ENCODE measurements at regions not wholly inside any gene's neighbourhood (a gene's known extent, or its start where the extent isn't known, plus 50 kb on each side); places are given as distances from the start of the nearest gene placed in this dataset.

DNA sequence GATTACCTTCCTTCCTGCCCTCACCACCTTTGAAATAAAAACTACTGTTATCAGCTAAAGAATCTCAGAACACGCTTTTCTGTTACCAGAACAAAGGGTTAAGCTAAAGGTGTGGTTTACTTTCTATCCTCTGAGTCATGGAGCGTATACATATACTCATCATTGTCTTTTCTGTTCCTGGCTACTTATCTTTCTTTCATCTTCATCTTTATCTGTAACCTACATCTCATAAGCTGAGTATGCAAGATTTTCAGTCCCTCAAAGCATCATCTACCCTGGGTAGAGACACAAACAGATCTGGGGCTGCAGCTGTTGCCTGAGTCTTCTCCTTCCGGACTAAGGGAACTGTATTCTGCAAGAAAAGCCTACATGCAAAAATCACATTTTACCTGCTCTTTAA, 75.6 kb downstream of the LMO4 start:
- DNase-seq (ENCODE audit: low spot score) (no peak), ATAC-seq (no peak)
- CTCF ChIA-PET = no interaction called here
- no peaks in the 10 kb centered on the region; the same call in 1 of the 2 replicates for H3K27me3 Mint-ChIP-seq (ENCODE audit: low read depth)
- H3K36me3 Mint-ChIP-seq = peaks cover 5% of the 10 kb centered on the region
- TF ChIP-seq, protein P1, sequence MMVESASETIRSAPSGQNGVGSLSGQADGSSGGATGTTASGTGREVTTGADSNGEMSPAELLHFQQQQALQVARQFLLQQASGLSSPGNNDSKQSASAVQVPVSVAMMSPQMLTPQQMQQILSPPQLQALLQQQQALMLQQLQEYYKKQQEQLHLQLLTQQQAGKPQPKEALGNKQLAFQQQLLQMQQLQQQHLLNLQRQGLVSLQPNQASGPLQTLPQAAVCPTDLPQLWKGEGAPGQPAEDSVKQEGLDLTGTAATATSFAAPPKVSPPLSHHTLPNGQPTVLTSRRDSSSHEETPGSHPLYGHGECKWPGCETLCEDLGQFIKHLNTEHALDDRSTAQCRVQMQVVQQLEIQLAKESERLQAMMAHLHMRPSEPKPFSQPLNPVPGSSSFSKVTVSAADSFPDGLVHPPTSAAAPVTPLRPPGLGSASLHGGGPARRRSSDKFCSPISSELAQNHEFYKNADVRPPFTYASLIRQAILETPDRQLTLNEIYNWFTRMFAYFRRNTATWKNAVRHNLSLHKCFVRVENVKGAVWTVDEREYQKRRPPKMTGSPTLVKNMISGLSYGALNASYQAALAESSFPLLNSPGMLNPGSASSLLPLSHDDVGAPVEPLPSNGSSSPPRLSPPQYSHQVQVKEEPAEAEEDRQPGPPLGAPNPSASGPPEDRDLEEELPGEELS (CRISPR knock-in tag; IDR thresholded peaks at IDR 0.05) = no peak
- no peak for TF ChIP-seq MLX (CRISPR knock-in tag; IDR thresholded peaks at IDR 0.05)
- TF ChIP-seq FOXJ3 (CRISPR knock-in tag; IDR thresholded peaks at IDR 0.05; ENCODE audit: borderline replicate concordance) = no peak
- TF ChIP-seq, protein P2, sequence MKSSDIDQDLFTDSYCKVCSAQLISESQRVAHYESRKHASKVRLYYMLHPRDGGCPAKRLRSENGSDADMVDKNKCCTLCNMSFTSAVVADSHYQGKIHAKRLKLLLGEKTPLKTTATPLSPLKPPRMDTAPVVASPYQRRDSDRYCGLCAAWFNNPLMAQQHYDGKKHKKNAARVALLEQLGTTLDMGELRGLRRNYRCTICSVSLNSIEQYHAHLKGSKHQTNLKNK (CRISPR knock-in tag; IDR thresholded peaks at IDR 0.05) = no peak
- TF ChIP-seq NFATC4 (CRISPR knock-in tag; IDR thresholded peaks at IDR 0.05) = no peak
- no peak for TF ChIP-seq RELA (CRISPR knock-in tag; IDR thresholded peaks at IDR 0.05; ENCODE audit: borderline replicate concordance)
- TF ChIP-seq ETV6 (CRISPR knock-in tag; IDR thresholded peaks at IDR 0.05) = no peak
- TF ChIP-seq EMX1 (CRISPR knock-in tag; IDR thresholded peaks at IDR 0.05) = no peak
- no peak for TF ChIP-seq ZNF219 (CRISPR knock-in tag; IDR thresholded peaks at IDR 0.05; ENCODE audit: borderline replicate concordance)
- TF ChIP-seq CREM (CRISPR knock-in tag; IDR thresholded peaks at IDR 0.05) = no peak
- TF ChIP-seq ELF4 (CRISPR knock-in tag; IDR thresholded peaks at IDR 0.05; ENCODE audit: low read depth) = no peak
- TF ChIP-seq ZNF416 (CRISPR knock-in tag; IDR thresholded peaks at IDR 0.05) = no peak
- no peak for TF ChIP-seq ZNF671 (CRISPR knock-in tag; IDR thresholded peaks at IDR 0.05)
- no peak for TF ChIP-seq PRRX2 (CRISPR knock-in tag; IDR thresholded peaks at IDR 0.05)
- no peak for TF ChIP-seq ZNF512 (CRISPR knock-in tag; IDR thresholded peaks at IDR 0.05; ENCODE audit: borderline replicate concordance)
- H3K27ac Mint-ChIP-seq = no peak overlapping the region
- H3K4me3 Mint-ChIP-seq = no peak overlapping the region
- POLR2A ChIA-PET = interaction anchor here (1.6 kb wide), 1 partner anchor 10 kb away, joined by 4 read pairs; no protein-coding TSS in a partner anchor
- peaks cover 15% of the 10 kb centered on the region for H3K9me3 Mint-ChIP-seq
- H3K4me1 Mint-ChIP-seq = peaks cover 2% of the 10 kb centered on the region; the same call in 1 of the 2 replicates

- H3K27ac Mint-ChIP-seq = no peak overlapping the region
- no peaks in the 10 kb centered on the region; the same call in 1 of the 2 replicates for H3K27me3 Mint-ChIP-seq (ENCODE audit: low read depth)
- peaks cover 15% of the 10 kb centered on the region for H3K9me3 Mint-ChIP-seq
- CTCF ChIA-PET = no interaction called here
- DNase-seq (ENCODE audit: low spot score) (no peak), ATAC-seq (no peak)
- peaks cover 8% of the 10 kb centered on the region; the same call in 1 of the 2 replicates for H3K4me1 Mint-ChIP-seq
- H3K4me3 Mint-ChIP-seq = no peak overlapping the region
- POLR2A ChIA-PET = no interaction called here
- peaks cover 5% of the 10 kb centered on the region for H3K36me3 Mint-ChIP-seq
- TF ChIP-seq ZNF232 (CRISPR knock-in tag; IDR thresholded peaks at IDR 0.05) (no peak), ZNF263 (CRISPR knock-in tag; IDR thresholded peaks at IDR 0.05; ENCODE audit: low read depth) (no peak), PRRX2 (CRISPR knock-in tag; IDR thresholded peaks at IDR 0.05) (no peak), ARID4B (CRISPR knock-in tag; IDR thresholded peaks at IDR 0.05; ENCODE audit: borderline replicate concordance) (no peak), ZNF671 (CRISPR knock-in tag; IDR thresholded peaks at IDR 0.05) (no peak)
- TF ChIP-seq, protein P3, sequence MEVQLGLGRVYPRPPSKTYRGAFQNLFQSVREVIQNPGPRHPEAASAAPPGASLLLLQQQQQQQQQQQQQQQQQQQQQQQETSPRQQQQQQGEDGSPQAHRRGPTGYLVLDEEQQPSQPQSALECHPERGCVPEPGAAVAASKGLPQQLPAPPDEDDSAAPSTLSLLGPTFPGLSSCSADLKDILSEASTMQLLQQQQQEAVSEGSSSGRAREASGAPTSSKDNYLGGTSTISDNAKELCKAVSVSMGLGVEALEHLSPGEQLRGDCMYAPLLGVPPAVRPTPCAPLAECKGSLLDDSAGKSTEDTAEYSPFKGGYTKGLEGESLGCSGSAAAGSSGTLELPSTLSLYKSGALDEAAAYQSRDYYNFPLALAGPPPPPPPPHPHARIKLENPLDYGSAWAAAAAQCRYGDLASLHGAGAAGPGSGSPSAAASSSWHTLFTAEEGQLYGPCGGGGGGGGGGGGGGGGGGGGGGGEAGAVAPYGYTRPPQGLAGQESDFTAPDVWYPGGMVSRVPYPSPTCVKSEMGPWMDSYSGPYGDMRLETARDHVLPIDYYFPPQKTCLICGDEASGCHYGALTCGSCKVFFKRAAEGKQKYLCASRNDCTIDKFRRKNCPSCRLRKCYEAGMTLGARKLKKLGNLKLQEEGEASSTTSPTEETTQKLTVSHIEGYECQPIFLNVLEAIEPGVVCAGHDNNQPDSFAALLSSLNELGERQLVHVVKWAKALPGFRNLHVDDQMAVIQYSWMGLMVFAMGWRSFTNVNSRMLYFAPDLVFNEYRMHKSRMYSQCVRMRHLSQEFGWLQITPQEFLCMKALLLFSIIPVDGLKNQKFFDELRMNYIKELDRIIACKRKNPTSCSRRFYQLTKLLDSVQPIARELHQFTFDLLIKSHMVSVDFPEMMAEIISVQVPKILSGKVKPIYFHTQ (CRISPR knock-in tag; IDR thresholded peaks at IDR 0.05) = no peak
- TF ChIP-seq, protein P4, sequence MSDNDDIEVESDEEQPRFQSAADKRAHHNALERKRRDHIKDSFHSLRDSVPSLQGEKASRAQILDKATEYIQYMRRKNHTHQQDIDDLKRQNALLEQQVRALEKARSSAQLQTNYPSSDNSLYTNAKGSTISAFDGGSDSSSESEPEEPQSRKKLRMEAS (CRISPR knock-in tag; IDR thresholded peaks at IDR 0.05) = no peak
- TF ChIP-seq, protein P5, sequence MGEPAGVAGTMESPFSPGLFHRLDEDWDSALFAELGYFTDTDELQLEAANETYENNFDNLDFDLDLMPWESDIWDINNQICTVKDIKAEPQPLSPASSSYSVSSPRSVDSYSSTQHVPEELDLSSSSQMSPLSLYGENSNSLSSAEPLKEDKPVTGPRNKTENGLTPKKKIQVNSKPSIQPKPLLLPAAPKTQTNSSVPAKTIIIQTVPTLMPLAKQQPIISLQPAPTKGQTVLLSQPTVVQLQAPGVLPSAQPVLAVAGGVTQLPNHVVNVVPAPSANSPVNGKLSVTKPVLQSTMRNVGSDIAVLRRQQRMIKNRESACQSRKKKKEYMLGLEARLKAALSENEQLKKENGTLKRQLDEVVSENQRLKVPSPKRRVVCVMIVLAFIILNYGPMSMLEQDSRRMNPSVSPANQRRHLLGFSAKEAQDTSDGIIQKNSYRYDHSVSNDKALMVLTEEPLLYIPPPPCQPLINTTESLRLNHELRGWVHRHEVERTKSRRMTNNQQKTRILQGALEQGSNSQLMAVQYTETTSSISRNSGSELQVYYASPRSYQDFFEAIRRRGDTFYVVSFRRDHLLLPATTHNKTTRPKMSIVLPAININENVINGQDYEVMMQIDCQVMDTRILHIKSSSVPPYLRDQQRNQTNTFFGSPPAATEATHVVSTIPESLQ (CRISPR knock-in tag; IDR thresholded peaks at IDR 0.05) = no peak
Measured at GRCh38 chr1:87408665-87409248, 80.1 kb downstream of the LMO4 start.
